Epithelial cell of esophagus (primary cell): ENCODE measurements at regions not wholly inside any gene's neighbourhood (a gene's known extent, or its start where the extent isn't known, plus 50 kb on each side); places are given as distances from the start of the nearest gene placed in this dataset.

Experiments used
- DNase-seq: peaks from one replicate; pipeline ENCODE4 v3.0.0; 2010; ENCODE audit warnings: low read depth
- H3K4me3 ChIP-seq: 2 replicates; pipeline ENCODE4 v1.5.1; 2011; ENCODE audit warnings: mild to moderate bottlenecking, low read length, control low read depth
- CTCF ChIP-seq: IDR thresholded peaks from 2 replicates; pipeline ENCODE4 v1.5.1; 2011; ENCODE audit warnings: low read depth, mild to moderate bottlenecking, low read length, control low read depth, inconsistent platforms; ENCODE audit not compliant: insufficient read depth; ENCODE audit errors: missing control alignments

- TF ChIP-seq CTCF: no peak
- no peak overlapping the region for H3K4me3 ChIP-seq
- DNase-seq: no peak
These were observed 141.7 kb upstream of the OSR1 start for GRCh38 chr2:19500126-19500525.

- DNase-seq: peak; percentile 15
- no peak for TF ChIP-seq CTCF
- no peak overlapping the region for H3K4me3 ChIP-seq
These were observed 138.2 kb upstream of the OSR1 start for GRCh38 chr2:19496646-19497045.

DNA sequence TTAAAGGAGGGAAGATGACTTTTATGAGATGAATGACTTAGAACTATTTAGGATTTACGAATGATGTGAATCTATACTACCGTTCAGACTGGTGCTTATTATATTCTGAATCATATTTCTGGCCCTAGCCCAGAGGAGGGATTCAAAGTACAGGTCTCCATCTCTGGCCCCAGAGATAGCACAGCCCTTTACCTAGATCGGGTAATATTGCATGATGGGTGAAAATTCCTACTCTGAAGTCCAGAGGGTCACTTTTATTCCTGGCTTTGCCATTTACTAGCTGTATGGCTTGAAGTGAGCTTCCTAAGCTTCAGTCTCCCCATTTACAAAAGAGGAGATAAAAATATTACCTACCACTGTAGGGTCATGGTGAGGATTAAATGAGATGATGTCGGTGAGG, 135.8 kb upstream of the OSR1 start:
- DNase-seq: no peak
- no peak for TF ChIP-seq CTCF
- H3K4me3 ChIP-seq: no peak overlapping the region

DNA sequence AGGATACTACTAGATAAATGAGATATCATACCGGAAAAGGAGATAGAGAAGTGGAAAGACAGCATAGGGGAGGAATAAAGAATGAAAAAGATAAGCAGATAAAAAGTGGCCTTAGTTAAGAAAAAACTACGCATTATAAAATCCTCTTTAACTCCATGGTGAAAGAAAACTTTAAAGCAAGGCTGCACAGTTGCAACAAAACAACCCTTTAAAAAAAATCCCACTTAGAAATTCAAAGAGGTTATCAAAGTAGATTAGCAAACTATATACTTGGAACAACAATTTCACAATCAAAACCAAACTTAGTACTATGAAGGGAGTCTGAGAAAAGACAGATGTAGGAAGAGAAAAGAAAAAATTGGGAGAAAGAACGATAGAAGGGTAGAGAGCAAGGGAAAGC, 133.4 kb upstream of the OSR1 start:
- DNase-seq: no peak
- no peak for TF ChIP-seq CTCF
- H3K4me3 ChIP-seq: no peak overlapping the region

GRCh38 chr2:19490846-19491435, 132.5 kb upstream of the OSR1 start:
- no peak for TF ChIP-seq CTCF

GRCh38 chr2:19488009-19488691, 129.7 kb upstream of the OSR1 start:
- no peak for TF ChIP-seq CTCF
- peak; percentile 95 for DNase-seq
- no peak overlapping the region for H3K4me3 ChIP-seq

More at GRCh38 chr2:19490846-19491435, 132.5 kb upstream of the OSR1 start:
- no peak for DNase-seq
- no peak overlapping the region for H3K4me3 ChIP-seq

DNA sequence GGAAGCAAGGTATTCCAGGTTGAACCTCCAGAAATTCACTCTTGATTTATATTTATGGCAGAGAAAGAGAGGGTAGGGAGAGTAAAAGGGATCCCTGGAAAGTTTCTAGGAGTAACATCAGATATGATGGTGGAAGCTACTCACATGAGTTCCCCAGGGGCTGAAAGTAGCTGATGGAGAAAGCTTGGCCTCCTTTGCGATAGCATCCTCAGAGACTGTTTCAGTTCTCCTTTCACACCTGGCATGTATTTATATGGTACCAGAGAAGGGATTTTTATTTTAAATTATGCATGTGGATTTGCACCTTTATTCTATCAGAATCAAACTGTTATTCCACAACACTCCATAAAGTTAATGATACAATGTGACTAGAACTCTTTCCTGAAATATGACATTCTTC, 126.3 kb upstream of the OSR1 start:
- DNase-seq: no peak
- no peak for TF ChIP-seq CTCF
- H3K4me3 ChIP-seq: no peak overlapping the region
